DND-41 (cell line): ENCODE measurements at regions not wholly inside any gene's neighbourhood (a gene's known extent, or its start where the extent isn't known, plus 50 kb on each side); places are given as distances from the start of the nearest gene placed in this dataset.
A peak's percentile ranks its signal among the peaks of the same experiment; 100 is the strongest.

ENCODE experiments used
- ATAC-seq: fragments of 200-7000 bp; cut with Tn5 transposase; 3 replicates; pipeline ENCODE4 v1.9.1; 2021; ENCODE audit warnings: low read depth; ENCODE audit not compliant: insufficient read depth
- DNase-seq: peaks from one replicate; pipeline ENCODE4 v3.0.0-alpha.2; 2020
- H2AFZ ChIP-seq: 2 replicates; pipeline ENCODE4 v1.6.0; 2012; ENCODE audit warnings: low read depth, low read length
- H3K27ac ChIP-seq: 2 replicates; pipeline ENCODE4 v1.5.1; 2012; ENCODE audit warnings: low read length, inconsistent platforms
- H3K27me3 ChIP-seq: fragments of 200-600 bp; sonication (generic); 2 replicates; pipeline ENCODE4 v1.6.0; 2012; ENCODE audit warnings: low read length, mild to moderate bottlenecking, inconsistent platforms; ENCODE audit not compliant: insufficient read depth, poor library complexity
- H3K36me3 ChIP-seq: 2 replicates; pipeline ENCODE4 v1.5.1; 2012; ENCODE audit warnings: low read length, inconsistent platforms; ENCODE audit not compliant: insufficient read depth
- H3K4me1 ChIP-seq: 2 replicates; pipeline ENCODE4 v1.5.1; 2012; ENCODE audit warnings: mild to moderate bottlenecking, low read length; ENCODE audit not compliant: insufficient read depth
- H3K4me2 ChIP-seq: 2 replicates; pipeline ENCODE4 v1.6.0; 2012; ENCODE audit warnings: mild to moderate bottlenecking, moderate library complexity, low read length, inconsistent platforms; ENCODE audit not compliant: insufficient read depth
- H3K4me3 ChIP-seq, 2 experiments: fragments of 200-600 bp in 1 of 2; shearing (Covaris generic) in 1 of 2; 2 replicates each; pipeline ENCODE4 v1.5.1; 2012 to 2016; ENCODE audit warnings: inconsistent platforms in 2 of 2, low read length in 2 of 2, mild to moderate bottlenecking in 2 of 2, low read depth in 1 of 2, moderate library complexity in 1 of 2
- H3K79me2 ChIP-seq: 2 replicates; pipeline ENCODE4 v1.6.0; 2012; ENCODE audit warnings: low read length, inconsistent platforms; ENCODE audit not compliant: insufficient read depth
- H3K9ac ChIP-seq: 2 replicates; pipeline ENCODE4 v1.6.0; 2012; ENCODE audit warnings: low read depth, mild to moderate bottlenecking, inconsistent platforms, low read length, moderate library complexity
- H3K9me3 ChIP-seq: 2 replicates; pipeline ENCODE4 v1.5.1; 2012; ENCODE audit warnings: low read length, moderate library complexity, mild to moderate bottlenecking, inconsistent platforms; ENCODE audit not compliant: insufficient read depth, severe bottlenecking
- H4K20me1 ChIP-seq: 2 replicates; pipeline ENCODE4 v1.6.0; 2012; ENCODE audit warnings: low read length; ENCODE audit not compliant: insufficient read depth
- CTCF ChIP-seq: IDR thresholded peaks from 2 replicates; pipeline ENCODE4 v1.5.1; 2012; ENCODE audit warnings: borderline replicate concordance, low read length, moderate library complexity, mild to moderate bottlenecking; ENCODE audit not compliant: poor library complexity, severe bottlenecking; ENCODE audit errors: extremely low read depth
- EZH2 ChIP-seq: IDR thresholded peaks from 3 replicates; pipeline ENCODE4 v1.6.1; 2012; ENCODE audit warnings: borderline replicate concordance, low read depth, mild to moderate bottlenecking, moderate library complexity, low read length, inconsistent platforms; ENCODE audit not compliant: severe bottlenecking

- H4K20me1 ChIP-seq = no peaks in the 10 kb centered on the region
- peak; percentile 14; the same call in 1 of the 3 replicates for ATAC-seq
- no peak overlapping the region for H3K4me3 ChIP-seq
These were observed 183.9 kb downstream of the C9orf50 start for GRCh38 chr9:129436751-129437625.

DNA sequence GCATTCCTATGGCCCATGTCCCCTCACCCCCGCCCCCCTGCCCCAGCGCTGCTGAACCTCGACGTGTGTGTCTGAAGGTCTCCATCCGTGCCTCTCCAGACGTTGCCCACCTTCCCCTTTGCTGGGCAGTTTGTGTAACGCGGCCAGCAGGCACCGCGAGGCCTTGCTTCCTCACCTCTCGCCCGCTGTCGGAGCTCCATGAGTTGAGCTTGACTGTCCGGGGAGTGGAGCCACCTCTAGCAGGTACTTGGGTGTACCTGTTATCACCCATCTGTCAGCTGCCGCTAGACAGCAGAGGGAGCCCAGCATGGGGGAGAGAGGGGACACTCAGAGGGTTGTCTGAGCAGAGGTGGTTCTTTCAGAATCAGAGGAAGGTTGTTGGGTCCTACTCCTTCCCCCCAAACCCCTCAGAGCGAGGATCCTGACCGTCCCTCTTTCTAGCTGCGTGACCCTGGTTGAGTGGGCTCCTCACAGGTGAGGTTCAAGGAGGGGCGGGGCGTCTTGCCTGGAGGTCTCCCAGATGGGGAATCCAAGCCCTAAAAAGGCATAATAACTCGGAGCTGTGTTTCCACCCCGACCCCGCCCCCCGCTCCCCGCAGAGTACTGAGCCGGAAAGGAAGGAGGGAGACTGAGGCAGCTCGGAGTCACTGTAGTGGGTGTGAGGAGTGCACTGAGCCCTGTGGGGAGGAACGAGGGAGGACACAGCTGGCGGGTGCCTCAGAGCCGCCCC, 184.7 kb downstream of the C9orf50 start:
- ATAC-seq (no peak), DNase-seq (no peak)
- Histone ChIP-seq H3K9ac (no peak overlapping the region), H3K27me3 (peaks cover 19% of the 10 kb centered on the region), H3K4me3 (no peak overlapping the region), H3K9me3 (no peaks in the 10 kb centered on the region), H3K4me2 (no peak overlapping the region), H3K27ac (no peak overlapping the region), H2AFZ (no peak overlapping the region), H3K36me3 (no peaks in the 10 kb centered on the region), H3K4me1 (peaks cover 3% of the 10 kb centered on the region; the same call in 1 of the 2 replicates), H4K20me1 (no peaks in the 10 kb centered on the region), H3K79me2 (no peaks in the 10 kb centered on the region)
- TF ChIP-seq EZH2 (no peak), CTCF (no peak)

More at GRCh38 chr9:129436751-129437625, 183.9 kb downstream of the C9orf50 start:
- Histone ChIP-seq H3K27ac (no peak overlapping the region), H2AFZ (no peak overlapping the region), H3K79me2 (no peaks in the 10 kb centered on the region), H3K27me3 (peaks cover 19% of the 10 kb centered on the region), H3K36me3 (no peaks in the 10 kb centered on the region), H3K4me1 (peaks cover 3% of the 10 kb centered on the region; the same call in 1 of the 2 replicates), H3K9me3 (no peaks in the 10 kb centered on the region), H3K9ac (no peak overlapping the region), H3K4me2 (no peak overlapping the region)
- no peak for DNase-seq
- TF ChIP-seq CTCF (no peak), EZH2 (no peak)

DNA sequence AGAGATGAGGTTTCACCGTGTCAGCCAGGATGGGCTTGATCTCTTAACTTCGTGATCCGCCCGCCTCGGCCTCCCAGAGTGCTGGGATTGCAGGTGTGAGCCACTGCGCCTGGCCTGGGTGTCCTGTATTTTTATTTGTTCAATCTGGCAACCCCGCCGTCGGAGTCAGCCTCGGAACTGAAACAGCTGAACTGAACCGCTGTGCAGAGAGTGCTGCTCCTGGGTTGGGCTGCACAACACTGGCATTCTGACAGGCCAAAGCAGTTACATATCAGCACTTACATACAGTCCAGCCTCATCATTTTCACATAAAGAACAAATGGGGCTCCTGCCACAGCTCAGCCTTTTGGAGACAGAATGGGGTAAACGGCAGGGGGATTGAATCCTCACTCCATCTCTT, 185.6 kb downstream of the C9orf50 start:
- Histone ChIP-seq H3K36me3 (no peaks in the 10 kb centered on the region), H3K4me2 (no peak overlapping the region), H2AFZ (no peak overlapping the region), H3K4me1 (no peaks in the 10 kb centered on the region), H4K20me1 (no peaks in the 10 kb centered on the region), H3K9me3 (no peaks in the 10 kb centered on the region), H3K9ac (no peak overlapping the region), H3K27ac (no peak overlapping the region), H3K79me2 (no peaks in the 10 kb centered on the region), H3K27me3 (peaks cover 19% of the 10 kb centered on the region), H3K4me3 (no peak overlapping the region)
- ATAC-seq (no peak), DNase-seq (no peak)
- TF ChIP-seq CTCF (no peak), EZH2 (no peak)
